Erythroblast (primary cell): ENCODE measurements at regions not wholly inside any gene's neighbourhood (a gene's known extent, or its start where the extent isn't known, plus 50 kb on each side); places are given as distances from the start of the nearest gene placed in this dataset.

Source experiments
- GATA1 ChIP-seq: IDR thresholded peaks from 2 replicates; pipeline ENCODE4 v1.6.1; 2011; ENCODE audit warnings: low read depth, mild to moderate bottlenecking, control low read depth, low read length, moderate library complexity
- POLR2A ChIP-seq: IDR thresholded peaks from 2 replicates; pipeline ENCODE4 v1.6.1; 2011; ENCODE audit warnings: mild to moderate bottlenecking, low read length

- TF ChIP-seq POLR2A (no peak), GATA1 (no peak)
Observed at GRCh38 chr7:110461621-110462020, 629.3 kb upstream of the LRRN3 start.
